GM13976 (cell line): ENCODE measurements at regions not wholly inside any gene's neighbourhood (a gene's known extent, or its start where the extent isn't known, plus 50 kb on each side); places are given as distances from the start of the nearest gene placed in this dataset.

Experiments
- DNase-seq: peaks from one replicate; pipeline ENCODE4 v3.0.0; 2012; ENCODE audit warnings: low spot score
- in situ Hi-C: fragments of 300-500 bp; cut with MboI; formaldehyde crosslinking; loops from one replicate; pipeline ENCODE4 v1.12.0; 2022; ENCODE audit warnings: low sequenced_read_pairs, mixed read lengths, inconsistent platforms; ENCODE audit not compliant: unreplicated experiment
- TF ChIP-seq, protein P1 (sequence below): IDR thresholded peaks from 2 replicates; pipeline ENCODE4 v1.5.1; 2012; ENCODE audit warnings: borderline replicate concordance, mild to moderate bottlenecking; ENCODE audit not compliant: insufficient read depth; ENCODE audit errors: extremely low read depth, missing control alignments, control extremely low read depth

DNA sequence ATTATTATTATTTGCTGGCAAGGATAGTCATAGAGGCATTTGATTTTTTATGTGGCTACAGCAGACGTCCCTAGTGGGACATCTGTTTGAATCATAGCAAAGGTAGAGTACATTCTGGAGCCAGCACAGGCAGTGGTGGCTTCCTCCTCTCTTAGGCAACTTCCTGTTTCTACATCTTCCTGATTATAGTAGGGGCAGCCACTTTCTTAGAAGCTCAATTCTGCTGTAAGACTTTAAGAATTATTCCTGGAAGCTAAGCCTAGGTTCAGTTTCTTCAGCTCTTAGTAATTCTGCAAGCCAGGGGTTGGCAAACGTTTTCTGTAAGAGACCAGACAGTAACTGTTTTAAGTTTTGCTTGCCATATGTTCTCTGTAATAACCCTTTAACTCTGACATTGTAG, 129.3 kb upstream of the TENM4 start:
- TF ChIP-seq, protein P1, sequence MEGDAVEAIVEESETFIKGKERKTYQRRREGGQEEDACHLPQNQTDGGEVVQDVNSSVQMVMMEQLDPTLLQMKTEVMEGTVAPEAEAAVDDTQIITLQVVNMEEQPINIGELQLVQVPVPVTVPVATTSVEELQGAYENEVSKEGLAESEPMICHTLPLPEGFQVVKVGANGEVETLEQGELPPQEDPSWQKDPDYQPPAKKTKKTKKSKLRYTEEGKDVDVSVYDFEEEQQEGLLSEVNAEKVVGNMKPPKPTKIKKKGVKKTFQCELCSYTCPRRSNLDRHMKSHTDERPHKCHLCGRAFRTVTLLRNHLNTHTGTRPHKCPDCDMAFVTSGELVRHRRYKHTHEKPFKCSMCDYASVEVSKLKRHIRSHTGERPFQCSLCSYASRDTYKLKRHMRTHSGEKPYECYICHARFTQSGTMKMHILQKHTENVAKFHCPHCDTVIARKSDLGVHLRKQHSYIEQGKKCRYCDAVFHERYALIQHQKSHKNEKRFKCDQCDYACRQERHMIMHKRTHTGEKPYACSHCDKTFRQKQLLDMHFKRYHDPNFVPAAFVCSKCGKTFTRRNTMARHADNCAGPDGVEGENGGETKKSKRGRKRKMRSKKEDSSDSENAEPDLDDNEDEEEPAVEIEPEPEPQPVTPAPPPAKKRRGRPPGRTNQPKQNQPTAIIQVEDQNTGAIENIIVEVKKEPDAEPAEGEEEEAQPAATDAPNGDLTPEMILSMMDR: no peak
- no peak for DNase-seq
- in situ Hi-C loops: no loop called here

DNA sequence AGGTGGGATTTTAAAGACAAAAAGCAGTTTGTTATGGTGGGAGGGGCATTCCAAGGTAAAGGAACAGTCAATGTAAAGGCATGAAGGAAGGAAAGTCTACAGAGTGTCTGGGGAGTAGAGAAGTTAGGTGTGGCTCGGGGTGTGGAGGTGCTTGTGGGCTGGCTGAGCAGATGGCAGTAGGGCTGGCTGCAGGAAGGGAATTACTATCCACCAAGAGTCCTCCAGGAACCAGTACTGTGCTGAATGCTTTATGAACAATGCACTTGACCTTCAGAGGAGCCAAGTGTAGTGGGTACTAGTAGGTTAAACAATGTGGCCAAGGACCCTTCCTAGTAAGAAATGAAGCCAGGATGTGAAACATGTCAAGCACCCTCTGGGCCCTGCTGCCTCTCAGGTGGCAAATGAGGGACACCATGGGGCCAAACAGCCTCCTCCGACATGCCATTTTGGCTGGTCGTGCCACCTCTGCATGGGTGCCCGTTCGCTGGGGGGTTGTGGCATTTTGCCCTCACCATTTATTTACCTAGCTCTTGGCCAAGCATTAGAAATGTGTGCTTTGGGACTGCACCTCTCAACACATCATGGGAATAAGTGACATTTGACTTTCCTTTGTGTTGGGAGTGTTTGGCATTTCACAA, 123.6 kb upstream of the TENM4 start:
- TF ChIP-seq, protein P1: no peak
- in situ Hi-C loops: no loop called here
- DNase-seq: no peak

DNA sequence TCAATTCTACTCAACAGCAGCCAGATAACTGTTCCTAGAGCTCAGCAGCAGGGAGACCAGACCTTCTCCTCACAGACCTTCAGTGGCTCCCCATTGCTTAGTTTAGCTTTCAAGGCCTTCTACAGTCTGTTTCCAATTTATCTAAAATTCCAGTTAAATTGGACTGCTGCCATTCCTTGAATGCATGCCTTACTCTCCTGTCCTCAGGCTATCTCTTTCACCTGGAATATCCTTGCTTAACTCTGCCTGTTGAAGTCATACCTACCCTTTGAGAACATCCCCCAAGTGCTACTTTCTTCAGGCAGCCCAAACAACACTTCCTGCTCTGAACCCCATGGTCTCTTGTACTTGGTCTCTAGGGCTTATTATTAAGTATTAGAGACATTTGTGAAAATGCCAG, 120.7 kb upstream of the TENM4 start:
- in situ Hi-C loops: no loop called here
- no peak for DNase-seq

DNA sequence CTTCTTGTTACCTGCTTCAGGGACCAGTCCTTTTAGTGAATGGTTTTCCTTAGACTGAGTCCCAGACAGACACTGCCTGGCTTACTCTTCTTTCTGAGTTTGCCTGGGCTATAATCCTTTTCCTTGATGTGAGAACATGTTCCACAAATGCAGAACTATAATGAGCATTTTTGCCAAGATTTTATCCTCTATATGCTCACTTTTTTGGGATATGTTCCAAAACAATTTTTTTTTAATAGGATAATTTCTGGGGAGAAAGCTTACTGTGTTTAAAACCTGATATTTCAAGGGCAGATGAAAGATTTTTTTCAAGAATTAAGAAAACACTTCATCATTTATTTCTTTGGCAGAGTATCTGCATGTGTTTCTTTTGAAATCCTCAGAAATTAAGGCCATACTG, 110.0 kb upstream of the TENM4 start:
- TF ChIP-seq, protein P1: no peak
- in situ Hi-C loops: no loop called here
- DNase-seq: no peak

More for the DNA sequence above, 120.7 kb upstream of the TENM4 start:
- TF ChIP-seq, protein P1: no peak

DNA sequence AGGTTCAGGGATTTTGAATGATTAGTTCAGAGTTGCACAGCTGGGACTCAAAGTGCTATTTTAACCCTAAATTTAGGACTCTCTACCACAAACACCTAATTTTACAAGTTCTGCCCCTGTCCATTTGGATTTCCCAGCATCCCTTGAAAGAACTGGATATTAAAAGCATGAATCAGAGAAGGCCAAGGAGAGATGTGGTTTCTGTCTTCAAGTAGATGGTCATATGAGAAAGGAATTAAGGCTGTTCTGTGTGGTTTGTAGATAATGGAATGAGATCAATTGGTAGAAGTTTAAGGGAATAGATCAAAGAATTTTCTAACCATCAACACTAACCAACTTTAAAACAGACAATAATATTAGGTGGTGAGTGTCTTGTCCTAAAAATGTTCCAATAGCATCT, 106.4 kb upstream of the TENM4 start:
- TF ChIP-seq, protein P1: no peak
- in situ Hi-C loops: no loop called here
- DNase-seq: no peak

DNA sequence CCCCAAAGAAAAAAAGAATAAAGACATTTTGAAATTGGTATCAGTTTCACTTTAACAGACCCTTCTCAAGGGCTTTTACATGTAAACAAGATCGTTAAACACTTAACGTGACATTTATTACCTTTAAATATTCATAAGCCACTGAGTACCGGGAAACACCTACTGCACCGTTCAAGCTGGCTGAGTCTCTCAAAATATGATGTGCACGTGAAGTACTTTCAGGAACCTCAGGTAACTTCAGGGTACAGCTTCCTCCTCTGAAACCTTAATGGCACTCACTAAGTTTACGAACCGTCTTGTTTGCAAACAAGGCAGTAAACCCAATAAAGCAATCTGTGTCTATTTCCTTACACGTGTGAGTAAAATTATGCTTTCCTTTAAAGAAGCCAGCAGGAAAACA, 105.5 kb upstream of the TENM4 start:
- TF ChIP-seq, protein P1: no peak
- in situ Hi-C loops: no loop called here
- DNase-seq: no peak

DNA sequence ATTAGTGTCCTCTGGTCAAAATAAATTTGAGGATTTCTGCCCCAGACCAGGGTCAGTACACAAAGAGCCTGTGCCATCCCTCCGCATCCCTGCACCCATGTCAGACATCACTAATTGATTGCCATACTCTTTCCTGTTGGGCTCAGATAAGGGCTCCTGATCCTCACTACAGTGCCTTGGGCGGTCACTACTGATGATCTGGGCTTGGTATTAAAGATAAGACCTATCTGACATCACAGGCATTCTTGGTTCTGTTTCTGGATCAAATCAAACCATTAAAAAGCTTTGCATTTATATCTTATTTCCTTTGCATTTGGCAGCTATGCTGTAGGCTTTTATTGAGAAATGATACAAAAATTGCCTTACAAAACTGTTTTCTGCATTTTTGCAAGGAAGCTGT, 103.5 kb upstream of the TENM4 start:
- no peak for DNase-seq
- in situ Hi-C loops: no loop called here
- TF ChIP-seq, protein P1: no peak
